ENCODE measurements at regions not wholly inside any gene's neighbourhood (a gene's known extent, or its start where the extent isn't known, plus 50 kb on each side); places are given as distances from the start of the nearest gene placed in this dataset.

DNA sequence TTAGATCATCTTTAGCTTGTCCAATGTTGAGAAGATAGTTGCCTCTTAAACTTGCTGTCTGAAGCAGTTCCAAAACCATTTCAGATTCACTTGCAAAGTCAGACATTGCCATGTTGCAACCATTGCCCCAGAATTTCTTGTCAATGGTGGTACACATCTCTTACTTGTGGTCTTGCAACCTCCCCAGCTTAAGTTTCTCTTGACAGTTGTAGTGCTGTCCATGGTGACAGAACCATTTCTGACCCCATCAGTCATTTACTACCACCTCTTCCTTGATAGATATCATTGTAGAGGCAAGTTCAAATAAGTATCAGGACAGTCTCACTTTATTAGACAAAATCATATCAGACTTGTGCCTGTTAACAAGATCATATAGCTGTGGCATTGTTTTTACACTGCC is 407.2 kb upstream of the HNRNPA3 start:
- DNase-seq (ENCODE audit: low read depth), result no peak
- H3K4me3 ChIP-seq (ENCODE audit: low read depth, low read length), result no peak overlapping the region

DNA sequence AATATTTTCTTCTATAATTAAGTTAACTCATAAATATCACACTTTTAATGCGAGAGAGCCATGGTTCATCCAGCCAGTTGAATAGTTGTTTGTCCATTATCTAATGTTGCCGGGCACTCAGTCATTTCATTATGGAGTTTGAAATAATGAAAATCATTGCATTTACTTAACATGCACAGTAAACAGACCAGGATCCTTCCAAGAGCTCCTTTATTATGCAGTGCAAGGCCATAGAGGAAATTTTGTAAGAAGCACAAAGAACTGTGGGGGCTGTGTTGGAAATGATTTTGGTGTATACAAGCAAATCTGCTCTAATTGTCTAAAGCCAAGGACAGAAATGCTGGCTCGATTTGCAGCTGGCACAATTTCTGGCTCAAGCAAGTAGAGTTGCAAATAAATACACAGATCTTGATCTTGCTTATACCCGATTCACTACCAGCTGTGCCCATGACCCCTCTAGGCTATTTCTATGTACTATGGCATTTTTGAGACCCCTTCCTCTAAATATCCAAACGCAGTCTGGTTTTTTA is 400.3 kb upstream of the HNRNPA3 start:
- no peak for DNase-seq (ENCODE audit: low read depth)
- H3K4me3 ChIP-seq (ENCODE audit: low read depth, low read length), result no peak overlapping the region

DNA sequence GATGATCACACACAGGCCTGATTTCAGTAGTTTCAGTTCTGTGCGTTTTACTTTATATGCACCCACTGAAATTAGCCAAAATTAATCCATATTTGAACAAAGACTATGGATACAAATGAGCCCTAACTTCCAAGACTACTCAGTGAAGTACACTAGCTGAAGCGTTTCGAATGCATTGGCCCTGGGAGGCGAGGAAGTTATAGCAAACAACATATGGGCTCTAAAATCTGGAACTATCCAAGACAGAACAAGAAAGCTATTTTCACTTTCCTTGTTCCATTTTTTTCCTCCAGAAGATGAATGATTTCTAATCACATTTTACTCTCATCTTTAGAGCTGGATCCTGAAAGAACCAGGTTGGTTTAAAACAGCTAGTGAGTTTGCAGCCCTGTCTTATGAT is 399.4 kb upstream of the HNRNPA3 start:
- H3K4me3 ChIP-seq (ENCODE audit: low read depth, low read length), result no peak overlapping the region
- DNase-seq (ENCODE audit: low read depth), result no peak

DNA sequence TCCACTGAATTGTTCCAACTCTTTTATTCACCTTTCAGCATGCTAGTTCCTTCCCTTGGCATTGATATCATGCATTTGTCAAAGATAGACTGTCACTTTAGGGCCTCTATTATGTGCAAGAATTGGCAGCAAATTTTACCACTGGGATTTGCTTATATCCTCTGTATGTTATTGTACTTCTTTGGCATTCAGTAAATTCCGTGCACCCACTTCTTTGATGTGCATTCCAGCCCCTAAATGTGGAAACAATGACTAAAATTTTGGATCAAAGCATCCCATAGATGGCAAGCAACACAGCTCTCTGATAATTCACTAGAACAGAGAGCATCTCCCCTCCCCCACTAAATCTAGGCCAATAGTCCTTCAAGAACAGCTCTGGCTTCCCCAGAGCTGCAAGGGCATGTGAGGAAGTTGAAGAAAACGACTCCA is 399.0 kb upstream of the HNRNPA3 start:
- no peak overlapping the region for H3K4me3 ChIP-seq (ENCODE audit: low read depth, low read length)

DNA sequence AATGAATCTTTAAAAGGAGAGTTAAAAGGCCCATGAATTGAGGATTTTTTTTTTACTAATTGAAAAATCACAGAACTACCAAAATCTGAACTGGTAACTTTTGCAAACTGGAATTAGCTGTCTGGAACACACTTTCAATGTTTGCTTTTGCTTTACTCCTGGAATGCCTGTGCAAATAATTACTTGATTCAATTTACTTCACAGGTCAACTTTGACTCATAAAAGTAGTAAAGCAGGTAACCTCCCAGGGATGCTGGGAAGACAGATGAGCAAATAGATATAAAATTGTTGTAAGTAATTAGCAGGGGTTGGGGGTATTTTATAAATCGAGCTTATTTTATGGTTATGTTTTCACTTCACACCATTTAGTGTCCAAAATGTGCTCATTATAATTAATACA is 398.3 kb upstream of the HNRNPA3 start:
- DNase-seq (ENCODE audit: low read depth), result no peak
- no peak overlapping the region for H3K4me3 ChIP-seq (ENCODE audit: low read depth, low read length)

More for the DNA sequence above, 399.0 kb upstream of the HNRNPA3 start:
- DNase-seq (ENCODE audit: low read depth), result no peak

DNA sequence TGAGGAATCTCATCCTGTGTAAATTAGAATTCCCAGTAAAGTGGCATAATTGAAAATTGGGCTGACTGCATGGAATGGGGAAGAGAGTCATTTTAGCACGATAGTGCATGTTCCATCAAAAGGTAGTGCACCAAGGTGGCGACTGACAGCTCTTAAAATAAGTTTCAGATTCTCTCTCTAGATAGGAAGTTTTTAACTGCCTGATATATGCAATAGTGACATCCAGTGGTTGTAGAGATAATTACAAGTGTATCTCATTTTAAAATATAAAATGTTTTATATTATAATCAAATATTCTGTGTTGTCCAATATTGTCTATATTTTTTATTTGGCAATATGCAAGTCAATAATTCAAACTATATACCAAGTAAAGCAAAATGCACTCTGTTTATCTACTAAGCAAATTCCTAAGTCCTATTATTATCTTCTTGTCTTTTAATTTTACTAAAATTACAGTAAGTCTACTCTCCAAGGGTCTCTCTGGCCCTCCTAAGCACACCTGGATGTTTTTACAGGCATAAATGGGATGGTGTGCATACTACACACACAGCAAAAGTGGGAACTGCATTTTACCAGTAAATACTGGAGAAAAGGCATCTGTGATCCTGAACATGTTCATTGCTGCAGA is 397.7 kb upstream of the HNRNPA3 start:
- no peak overlapping the region for H3K4me3 ChIP-seq (ENCODE audit: low read depth, low read length)
- no peak for DNase-seq (ENCODE audit: low read depth)

GRCh38 chr2:176817061-176817565 is 395.5 kb upstream of the HNRNPA3 start:
- no peak overlapping the region for H3K4me3 ChIP-seq (ENCODE audit: low read depth, low read length)
- DNase-seq (ENCODE audit: low read depth), result no peak

GRCh38 chr2:176818076-176818475 is 394.5 kb upstream of the HNRNPA3 start:
- H3K4me3 ChIP-seq (ENCODE audit: low read depth, low read length), result no peak overlapping the region
- DNase-seq (ENCODE audit: low read depth), result no peak

DNA sequence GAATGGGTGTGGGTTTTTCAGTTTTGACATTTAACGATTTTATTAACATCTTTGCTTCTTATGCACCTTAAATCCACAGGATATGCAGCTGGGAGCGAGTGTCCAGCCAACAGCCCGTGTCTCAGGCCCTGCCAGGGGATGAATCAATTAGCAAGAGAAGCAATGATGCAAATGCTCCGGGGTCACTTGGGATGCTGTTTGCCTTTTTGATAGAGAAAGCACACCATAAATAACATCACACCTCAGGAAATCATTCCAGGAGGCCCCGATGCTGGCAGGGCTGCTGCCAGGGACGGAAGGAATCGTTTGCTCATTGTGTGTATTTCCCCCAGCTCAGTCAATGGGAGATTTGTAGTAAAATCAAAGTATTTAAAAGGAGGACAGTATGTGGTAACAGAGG is 394.0 kb upstream of the HNRNPA3 start:
- H3K4me3 ChIP-seq (ENCODE audit: low read depth, low read length), result no peak overlapping the region
- DNase-seq (ENCODE audit: low read depth), result no peak

- no peak overlapping the region for H3K4me3 ChIP-seq (ENCODE audit: low read depth, low read length)
- DNase-seq (ENCODE audit: low read depth), result no peak
These were observed 393.3 kb upstream of the HNRNPA3 start for GRCh38 chr2:176819306-176819705.

GRCh38 chr2:176820371-176820932 is 392.1 kb upstream of the HNRNPA3 start:
- DNase-seq (ENCODE audit: low read depth), result no peak
- H3K4me3 ChIP-seq (ENCODE audit: low read depth, low read length), result no peak overlapping the region

DNA sequence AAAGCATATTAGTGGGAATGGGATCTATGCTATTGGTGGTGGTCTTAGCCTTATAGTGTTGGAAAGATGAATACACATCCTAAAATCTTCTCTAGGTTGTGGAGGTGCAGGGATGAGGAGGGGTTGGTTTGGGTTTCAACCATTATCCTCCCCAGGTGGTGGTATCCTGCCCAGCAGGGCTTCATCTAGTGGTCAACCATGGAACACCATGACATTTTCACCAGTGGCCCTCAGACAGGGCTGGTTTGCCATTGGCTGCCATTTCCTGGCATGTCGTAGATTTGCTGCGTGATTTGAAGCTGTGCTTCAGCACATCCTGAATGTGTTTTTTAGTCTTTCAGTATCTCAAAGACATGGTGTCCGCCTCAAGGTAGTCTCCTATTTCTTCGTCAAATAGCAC is 391.2 kb upstream of the HNRNPA3 start:
- no peak for DNase-seq (ENCODE audit: low read depth)
- no peak overlapping the region for H3K4me3 ChIP-seq (ENCODE audit: low read depth, low read length)

DNA sequence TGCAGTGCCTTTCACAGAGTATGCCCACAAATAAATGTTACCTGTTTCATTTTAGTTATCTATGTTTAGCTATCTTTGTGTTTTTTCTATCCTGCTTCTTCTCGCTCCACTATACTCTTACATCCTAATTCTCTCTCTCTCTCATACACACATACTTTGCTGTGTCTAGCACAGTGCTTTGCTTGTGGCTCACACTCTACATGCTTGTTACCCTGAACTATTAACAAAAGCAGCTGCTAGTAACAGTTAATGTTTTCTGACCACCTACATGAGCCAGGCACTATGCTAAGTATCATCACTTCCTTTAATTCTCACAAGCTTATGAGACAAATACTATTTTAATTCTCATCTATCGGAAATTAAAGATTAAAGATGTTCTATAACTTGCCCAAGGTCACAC is 390.5 kb upstream of the HNRNPA3 start:
- no peak for DNase-seq (ENCODE audit: low read depth)
- no peak overlapping the region for H3K4me3 ChIP-seq (ENCODE audit: low read depth, low read length)

- DNase-seq (ENCODE audit: low read depth), result no peak
- H3K4me3 ChIP-seq (ENCODE audit: low read depth, low read length), result no peak overlapping the region
These were observed 386.2 kb upstream of the HNRNPA3 start for GRCh38 chr2:176826356-176826755.

DNA sequence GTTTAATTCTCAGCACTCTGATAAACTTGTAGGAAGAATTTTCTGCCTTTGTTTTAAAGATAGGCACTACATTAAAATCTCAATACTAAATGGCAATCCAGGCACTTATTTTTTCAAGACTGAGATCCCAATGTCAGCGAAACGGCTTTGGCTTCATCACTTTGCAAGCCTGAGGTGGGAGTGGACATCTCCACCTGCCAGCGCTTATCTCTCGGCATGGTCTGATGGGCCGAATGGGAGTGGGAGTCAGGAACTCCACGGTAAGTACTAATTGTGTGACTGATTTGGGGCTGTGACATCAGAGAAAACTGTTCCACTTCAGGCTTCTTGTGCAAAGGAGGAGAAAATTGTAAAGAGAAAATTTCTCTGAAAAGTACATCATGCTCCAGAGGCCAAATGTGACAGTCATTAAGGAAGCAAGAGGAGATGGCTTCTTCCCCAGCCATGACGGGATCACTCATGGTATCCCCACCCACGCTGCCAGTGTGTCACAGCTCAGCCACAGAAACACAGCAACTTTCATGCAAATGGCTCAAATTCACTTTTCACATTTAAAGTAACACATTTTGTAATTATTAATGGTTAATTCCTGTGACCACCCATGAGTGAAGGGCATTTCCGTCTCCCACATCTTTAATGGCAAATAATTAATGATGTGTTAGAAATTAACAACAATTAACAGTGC is 385.5 kb upstream of the HNRNPA3 start:
- no peak for DNase-seq (ENCODE audit: low read depth)
- H3K4me3 ChIP-seq (ENCODE audit: low read depth, low read length), result no peak overlapping the region

GRCh38 chr2:176830362-176830761 is 382.2 kb upstream of the HNRNPA3 start:
- no peak for DNase-seq (ENCODE audit: low read depth)
- H3K4me3 ChIP-seq (ENCODE audit: low read depth, low read length), result no peak overlapping the region

GRCh38 chr2:176832086-176832485 is 380.5 kb upstream of the HNRNPA3 start:
- no peak overlapping the region for H3K4me3 ChIP-seq (ENCODE audit: low read depth, low read length)
- DNase-seq (ENCODE audit: low read depth), result no peak

- no peak for DNase-seq (ENCODE audit: low read depth)
- no peak overlapping the region for H3K4me3 ChIP-seq (ENCODE audit: low read depth, low read length)
These were observed 378.9 kb upstream of the HNRNPA3 start for GRCh38 chr2:176833671-176834070.

DNA sequence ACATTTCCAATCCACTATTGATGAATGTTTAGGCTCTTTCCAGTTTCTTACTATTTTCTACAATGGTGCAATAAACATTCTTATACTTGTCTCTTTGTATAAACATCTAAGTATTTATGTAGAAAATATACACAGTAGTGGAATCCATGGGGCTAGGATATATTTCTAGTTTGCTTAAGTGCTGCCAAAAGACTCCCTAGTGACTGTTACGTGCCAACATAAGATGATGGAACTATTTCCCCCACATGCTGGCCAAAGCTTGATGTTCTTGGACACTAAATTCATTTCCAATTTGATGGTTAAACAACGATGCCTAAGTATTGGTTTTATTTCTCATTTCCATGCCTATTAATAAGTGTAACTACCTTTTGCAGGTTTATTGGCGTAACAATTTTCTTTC is 378.4 kb upstream of the HNRNPA3 start:
- no peak for DNase-seq (ENCODE audit: low read depth)
- no peak overlapping the region for H3K4me3 ChIP-seq (ENCODE audit: low read depth, low read length)

- DNase-seq (ENCODE audit: low read depth), result no peak
These were observed 369.4 kb upstream of the HNRNPA3 start for GRCh38 chr2:176843208-176843607.

DNA sequence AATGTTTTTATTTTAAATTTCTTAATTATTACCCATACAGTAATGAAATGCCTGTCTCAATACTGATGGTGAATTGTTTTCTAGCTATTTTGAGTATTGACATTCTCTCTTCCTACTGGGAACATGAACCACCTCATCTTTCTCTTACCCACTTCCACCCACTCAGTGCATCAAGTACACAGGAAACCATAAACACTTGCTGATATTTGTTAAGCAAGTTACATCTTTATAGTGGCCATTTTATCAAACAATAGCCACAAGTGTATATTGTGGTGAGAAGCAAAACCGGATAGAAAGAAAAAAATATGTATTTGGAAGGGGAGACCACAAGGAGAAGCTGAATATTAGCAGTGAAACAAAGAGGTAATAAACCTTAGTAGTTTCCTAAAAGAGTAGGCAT is 368.1 kb upstream of the HNRNPA3 start:
- DNase-seq (ENCODE audit: low read depth), result no peak
- H3K4me3 ChIP-seq (ENCODE audit: low read depth, low read length), result no peak overlapping the region

More at GRCh38 chr2:176843208-176843607, 369.4 kb upstream of the HNRNPA3 start:
- no peak overlapping the region for H3K4me3 ChIP-seq (ENCODE audit: low read depth, low read length)
